Gastrocnemius medialis (tissue), 4 donors: ENCODE measurements at regions not wholly inside any gene's neighbourhood (a gene's known extent, or its start where the extent isn't known, plus 50 kb on each side); places are given as distances from the start of the nearest gene placed in this dataset.

ENCODE experiments used
- ATAC-seq, 2 donors: fragments of 150-250 bp; one replicate each; pipeline ENCODE4 v1.9.1; 2016
- DNase-seq, 2 donors: peaks; one replicate each; pipeline ENCODE4 v3.0.0-alpha.2; 2019
- H3K27ac ChIP-seq, 4 donors: fragments of 200-600 bp; sonication (generic); 1 replicate in 1 of 4; 2 replicates in 3 of 4; pipeline ENCODE4 v1.5.1; 2016 to 2018; ENCODE audit warnings: mild to moderate bottlenecking in 2 of 4, moderate library complexity in 1 of 4
- H3K27me3 ChIP-seq, 3 donors: fragments of 200-600 bp; sonication (generic) in 2 of 3; 1 replicate in 1 of 3; 2 replicates in 2 of 3; pipeline versions ENCODE4 v1.5.1 to v1.6.0; 2016 to 2019; ENCODE audit warnings: mild to moderate bottlenecking in 1 of 3, moderate library complexity in 1 of 3
- H3K36me3 ChIP-seq, 2 donors: fragments of 200-600 bp; sonication (generic) in 1 of 2; one replicate each; pipeline ENCODE4 v1.5.1; 2017 to 2018
- H3K4me1 ChIP-seq, 2 donors: fragments of 200-600 bp; sonication (generic) in 1 of 2; one replicate each; pipeline ENCODE4 v1.5.1; 2016 to 2017; ENCODE audit warnings: mild to moderate bottlenecking in 2 of 2
- H3K4me3 ChIP-seq, 4 donors: fragments of 200-600 bp; sonication (generic) in 3 of 4; 1 replicate in 1 of 4; 2 replicates in 3 of 4; pipeline ENCODE4 v1.5.1; 2016 to 2019; ENCODE audit warnings: mild to moderate bottlenecking in 2 of 4
- H3K9me3 ChIP-seq, 3 donors: fragments of 200-600 bp; sonication (generic) in 2 of 3; 1 replicate in 1 of 3; 2 replicates in 2 of 3; pipeline ENCODE4 v1.5.1; 2016 to 2019
- POLR2A ChIP-seq, 2 donors: fragments of 450-650 bp; IDR thresholded peaks; one replicate each; pipeline ENCODE4 v1.6.1; 2017; ENCODE audit warnings: antibody characterized with exemption in 2 of 2, mild to moderate bottlenecking in 2 of 2, moderate library complexity in 2 of 2
- in situ Hi-C, 4 donors: fragments of 200-750 bp; cut with MboI; loops; one replicate each; pipeline versions ENCODE4 v1.15.0 to v1.8.0; 2017; ENCODE audit warnings: low sequenced_read_pairs in 4 of 4
- intact Hi-C: fragments of 100-400 bp; cut with DNase I; formaldehyde crosslinking; loops from one replicate; pipeline ENCODE4 v1.15.1; 2023; ENCODE audit warnings: low total_unique reads
- TF ChIP-seq, protein P1 (sequence below), 5 experiments: fragments of 450-650 bp in 3 of 5; fragments of 200-600 bp in 2 of 5; sonication (generic) in 2 of 5; IDR thresholded peaks in 4 of 5; conservative IDR thresholded peaks in 1 of 5; 1 replicate in 4 of 5; 2 replicates in 1 of 5; pipeline ENCODE4 v1.5.1; 2016 to 2019; ENCODE audit warnings: antibody characterized with exemption in 5 of 5, mild to moderate bottlenecking in 3 of 5, moderate library complexity in 3 of 5

DNA sequence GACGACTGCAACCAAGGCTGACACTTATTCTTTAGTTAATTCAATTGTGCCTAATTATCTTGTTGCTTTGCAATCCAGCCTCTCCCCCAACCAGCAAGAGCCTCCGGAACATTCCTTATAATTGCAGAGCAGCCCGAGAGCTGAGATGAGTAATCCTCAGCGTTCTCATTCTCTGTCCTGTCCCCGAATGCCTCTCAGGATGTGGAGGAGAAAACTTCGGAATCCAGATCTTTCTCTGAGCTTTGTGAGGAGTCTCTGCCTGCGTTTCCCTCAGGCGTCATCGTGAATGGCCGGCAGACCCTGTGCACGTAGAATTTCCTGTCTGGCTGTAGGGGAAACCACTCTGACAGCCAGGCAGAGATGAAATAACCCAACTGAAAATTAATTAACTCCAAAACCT is 160.5 kb upstream of the DIO3 start:
- in situ Hi-C loops = no loop called here
- ATAC-seq = no peak
- no peak overlapping the region for H3K27ac ChIP-seq

DNA sequence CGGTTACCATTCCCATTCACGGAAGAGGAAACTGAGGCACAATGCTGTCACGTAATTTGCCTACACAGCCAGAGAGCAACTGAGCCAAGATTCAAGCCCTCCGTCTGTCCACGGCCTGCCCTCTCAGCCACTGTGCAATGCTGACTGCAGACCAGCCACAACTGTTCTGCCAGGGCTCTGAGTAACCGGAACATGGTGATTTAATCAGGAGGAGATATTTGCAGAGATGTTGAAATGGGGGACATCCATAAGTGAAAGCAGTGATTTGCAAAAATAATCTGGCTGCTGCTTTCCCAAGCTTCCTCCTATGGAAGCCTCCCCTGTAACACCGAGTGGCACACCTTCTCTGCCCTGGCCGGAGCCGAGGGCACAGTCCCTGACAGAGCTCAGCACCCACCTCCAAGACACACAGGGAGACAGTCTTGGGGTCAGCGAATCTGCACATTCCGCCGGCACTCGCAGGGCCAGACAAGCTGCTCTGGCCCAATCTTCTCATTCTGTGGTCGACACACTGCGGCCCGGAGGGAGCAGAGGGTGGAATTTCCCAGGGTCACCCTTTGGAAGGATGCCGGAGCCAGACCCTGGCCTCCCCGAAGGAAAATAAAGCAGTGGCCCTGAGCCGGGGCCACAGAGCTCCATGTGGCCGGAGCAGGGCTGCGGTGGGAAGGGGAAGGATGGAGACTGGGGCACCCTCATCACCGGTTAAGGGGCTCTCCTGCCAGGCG is 158.2 kb upstream of the DIO3 start:
- intact Hi-C loops = no loop called here
- DNase-seq (no peak), ATAC-seq (no peak)
- no peaks in the 10 kb centered on the region for H3K4me1 ChIP-seq
- H3K27ac ChIP-seq = no peak overlapping the region
- TF ChIP-seq, protein P1, sequence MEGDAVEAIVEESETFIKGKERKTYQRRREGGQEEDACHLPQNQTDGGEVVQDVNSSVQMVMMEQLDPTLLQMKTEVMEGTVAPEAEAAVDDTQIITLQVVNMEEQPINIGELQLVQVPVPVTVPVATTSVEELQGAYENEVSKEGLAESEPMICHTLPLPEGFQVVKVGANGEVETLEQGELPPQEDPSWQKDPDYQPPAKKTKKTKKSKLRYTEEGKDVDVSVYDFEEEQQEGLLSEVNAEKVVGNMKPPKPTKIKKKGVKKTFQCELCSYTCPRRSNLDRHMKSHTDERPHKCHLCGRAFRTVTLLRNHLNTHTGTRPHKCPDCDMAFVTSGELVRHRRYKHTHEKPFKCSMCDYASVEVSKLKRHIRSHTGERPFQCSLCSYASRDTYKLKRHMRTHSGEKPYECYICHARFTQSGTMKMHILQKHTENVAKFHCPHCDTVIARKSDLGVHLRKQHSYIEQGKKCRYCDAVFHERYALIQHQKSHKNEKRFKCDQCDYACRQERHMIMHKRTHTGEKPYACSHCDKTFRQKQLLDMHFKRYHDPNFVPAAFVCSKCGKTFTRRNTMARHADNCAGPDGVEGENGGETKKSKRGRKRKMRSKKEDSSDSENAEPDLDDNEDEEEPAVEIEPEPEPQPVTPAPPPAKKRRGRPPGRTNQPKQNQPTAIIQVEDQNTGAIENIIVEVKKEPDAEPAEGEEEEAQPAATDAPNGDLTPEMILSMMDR (IDR thresholded peaks at IDR 0.05 in 4 of 5, conservative IDR thresholded peaks at IDR 0.05 in 1 of 5) = no peak
- TF ChIP-seq POLR2A (IDR thresholded peaks at IDR 0.05) = no peak
- in situ Hi-C loops = no loop called here
- no peaks in the 10 kb centered on the region for H3K36me3 ChIP-seq
- H3K9me3 ChIP-seq = no peaks in the 10 kb centered on the region
- H3K27me3 ChIP-seq = no peaks in the 10 kb centered on the region
- H3K4me3 ChIP-seq = no peak overlapping the region

More for the DNA sequence above, 160.5 kb upstream of the DIO3 start:
- DNase-seq = no peak
- Histone ChIP-seq H3K27me3 (no peaks in the 10 kb centered on the region), H3K36me3 (no peaks in the 10 kb centered on the region), H3K4me3 (no peak overlapping the region), H3K4me1 (no peaks in the 10 kb centered on the region), H3K9me3 (no peaks in the 10 kb centered on the region)
- TF ChIP-seq, protein P1 (IDR thresholded peaks at IDR 0.05 in 4 of 5, conservative IDR thresholded peaks at IDR 0.05 in 1 of 5) = no peak
- TF ChIP-seq POLR2A (IDR thresholded peaks at IDR 0.05) = no peak
- intact Hi-C loops = no loop called here

DNA sequence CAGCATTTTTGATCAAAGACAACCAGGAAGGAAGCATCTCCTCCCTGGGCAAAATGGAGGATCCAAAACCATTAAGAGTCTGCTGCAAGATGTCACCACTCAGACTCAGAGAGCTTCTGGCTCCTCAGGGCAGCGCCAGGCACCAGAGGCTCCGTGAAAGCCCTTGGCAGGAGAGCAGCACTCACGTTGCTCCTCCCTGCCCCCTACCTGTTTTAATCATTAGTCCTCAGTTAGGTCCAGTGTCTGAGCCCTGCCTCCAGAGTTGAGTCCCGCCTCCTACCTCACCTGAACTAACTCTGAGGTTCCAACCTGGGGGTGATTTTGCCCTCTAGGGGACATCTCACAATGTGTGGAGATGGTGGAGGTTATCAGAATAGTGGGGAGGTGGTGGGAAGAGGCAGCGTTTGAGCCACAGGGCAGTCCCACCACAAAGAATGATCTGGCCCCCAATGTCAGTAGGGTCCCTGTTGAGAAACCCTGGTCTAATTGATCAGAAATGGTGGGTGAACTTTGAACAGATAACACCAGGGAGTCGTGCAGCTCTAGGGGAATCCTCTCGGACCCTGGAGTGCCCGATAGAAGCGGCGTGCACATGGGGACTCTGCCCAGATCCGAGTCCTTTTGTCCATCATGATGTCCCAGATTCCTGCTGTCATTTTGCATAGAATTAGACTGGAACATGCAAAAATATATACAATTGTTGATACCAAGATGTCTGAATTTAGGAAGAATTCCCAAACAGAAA is 156.7 kb upstream of the DIO3 start:
- intact Hi-C loops = no loop called here

DNA sequence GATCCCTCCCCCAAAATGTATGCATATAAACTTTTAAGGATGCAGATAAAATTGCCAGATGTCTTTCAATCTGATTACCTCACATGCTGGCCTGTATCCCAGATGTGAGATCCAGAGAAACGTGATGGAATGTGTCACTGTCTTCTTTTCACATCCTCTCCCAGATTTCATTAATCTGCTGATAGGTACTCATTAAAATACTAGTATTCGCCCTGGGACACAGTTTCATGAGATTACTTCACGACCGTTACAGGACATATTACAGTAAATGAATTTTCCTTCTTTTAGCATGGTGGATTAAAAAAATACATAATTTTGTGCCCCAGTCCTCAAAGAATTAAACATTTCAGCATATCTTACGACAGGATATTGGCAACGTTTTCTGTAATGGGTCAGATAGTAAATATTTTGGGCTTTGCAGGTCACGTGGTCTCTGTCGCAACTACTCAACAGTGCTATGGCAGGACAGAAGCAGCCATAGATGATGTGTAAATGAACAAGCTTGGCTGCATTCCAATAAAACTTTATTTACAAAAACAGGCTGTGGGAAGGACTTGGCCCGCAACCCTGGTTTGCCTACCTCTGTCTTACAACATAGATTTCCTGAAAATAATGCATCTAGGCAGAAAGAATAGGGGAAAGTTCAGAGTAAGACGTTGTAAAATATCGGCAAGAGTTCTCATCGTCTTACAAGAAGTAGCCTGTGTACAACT is 156.0 kb upstream of the DIO3 start:
- no peaks in the 10 kb centered on the region for H3K36me3 ChIP-seq
- no peaks in the 10 kb centered on the region for H3K4me1 ChIP-seq
- in situ Hi-C loops = no loop called here
- no peak overlapping the region for H3K4me3 ChIP-seq
- H3K27me3 ChIP-seq = no peaks in the 10 kb centered on the region
- ATAC-seq (peak; percentile 53 to 65), DNase-seq (peak; percentile 19 to 37)
- no peak overlapping the region for H3K27ac ChIP-seq
- intact Hi-C loops = no loop called here
- TF ChIP-seq, protein P1 (IDR thresholded peaks at IDR 0.05 in 4 of 5, conservative IDR thresholded peaks at IDR 0.05 in 1 of 5) = no peak
- TF ChIP-seq POLR2A (IDR thresholded peaks at IDR 0.05) = no peak
- H3K9me3 ChIP-seq = no peaks in the 10 kb centered on the region

More for the DNA sequence above, 156.7 kb upstream of the DIO3 start:
- DNase-seq (no peak), ATAC-seq (no peak)
- in situ Hi-C loops = no loop called here
- TF ChIP-seq POLR2A (IDR thresholded peaks at IDR 0.05) = no peak
- TF ChIP-seq, protein P1 (IDR thresholded peaks at IDR 0.05 in 4 of 5, conservative IDR thresholded peaks at IDR 0.05 in 1 of 5) = no peak
- no peaks in the 10 kb centered on the region for H3K27me3 ChIP-seq
- H3K9me3 ChIP-seq = no peaks in the 10 kb centered on the region
- no peak overlapping the region for H3K27ac ChIP-seq
- no peak overlapping the region for H3K4me3 ChIP-seq
- H3K36me3 ChIP-seq = no peaks in the 10 kb centered on the region
- no peaks in the 10 kb centered on the region for H3K4me1 ChIP-seq
